Transverse colon (tissue), 4 donors: ENCODE measurements at regions not wholly inside any gene's neighbourhood (a gene's known extent, or its start where the extent isn't known, plus 50 kb on each side); places are given as distances from the start of the nearest gene placed in this dataset.

Source experiments
- DNase-seq: peaks from one replicate; pipeline ENCODE4 v3.0.0-alpha.2; 2019
- H3K27ac ChIP-seq, 4 donors: fragments of 200-600 bp; sonication (generic); 2 replicates each; pipeline ENCODE4 v1.5.1; 2016 to 2018; ENCODE audit warnings: inconsistent platforms in 4 of 4
- H3K27me3 ChIP-seq: fragments of 200-600 bp; sonication (generic); 2 replicates; pipeline ENCODE4 v1.5.1; 2017; ENCODE audit warnings: inconsistent platforms
- H3K36me3 ChIP-seq, 4 donors: fragments of 200-600 bp; sonication (generic); 2 replicates each; pipeline ENCODE4 v1.5.1; 2017 to 2019; ENCODE audit warnings: inconsistent platforms in 4 of 4
- H3K4me1 ChIP-seq, 4 donors: fragments of 200-600 bp; sonication (generic); 2 replicates each; pipeline ENCODE4 v1.5.1; 2017 to 2020; ENCODE audit warnings: inconsistent platforms in 4 of 4
- H3K4me3 ChIP-seq, 4 donors: fragments of 200-600 bp; sonication (generic); 1 replicate in 1 of 4; 2 replicates in 3 of 4; pipeline versions ENCODE4 v1.5.1 to v1.6.1; 2017 to 2019; ENCODE audit warnings: inconsistent platforms in 4 of 4
- H3K9me3 ChIP-seq, 2 donors: fragments of 200-600 bp; sonication (generic); 2 replicates each; pipeline ENCODE4 v1.5.1; 2017 to 2019; ENCODE audit warnings: inconsistent platforms in 2 of 2
- EP300 ChIP-seq: sonication (generic); formaldehyde crosslinking; IDR thresholded peaks from one replicate; pipeline ENCODE4 v1.6.1; 2017; ENCODE audit warnings: antibody characterized with exemption, low read depth
- POLR2A ChIP-seq: fragments of 450-650 bp; IDR thresholded peaks from one replicate; pipeline ENCODE4 v1.6.1; 2016; ENCODE audit warnings: antibody characterized with exemption, mild to moderate bottlenecking, moderate library complexity
- POLR2AphosphoS5 ChIP-seq, 3 donors: sonication (generic); formaldehyde crosslinking; IDR thresholded peaks; one replicate each; pipeline ENCODE4 v1.6.1; 2016; ENCODE audit warnings: antibody characterized with exemption in 3 of 3
- WGBS, 2 donors: methylation state at CpG; one replicate each; pipeline ENCODE4 v1.1.5; 2018; ENCODE audit warnings: low coverage in 1 of 2; 5-methylcytosine and 5-hydroxymethylcytosine counted together
- in situ Hi-C, 4 donors: fragments of 200-750 bp; cut with MboI; loops; one replicate each; pipeline versions ENCODE4 v1.15.0 to v1.15.1; 2017; ENCODE audit warnings: low sequenced_read_pairs in 3 of 4, low pct_ligation_motif_present in 1 of 4, low pct_unique_long_range_greater_than_20kb in 1 of 4
- intact Hi-C: fragments of 100-400 bp; cut with DNase I; formaldehyde crosslinking; loops from one replicate; pipeline ENCODE4 v1.15.1; 2023; ENCODE audit warnings: low total_unique reads
- TF ChIP-seq, protein P1 (sequence below), 5 experiments: fragments of 200-600 bp in 3 of 5; fragments of 450-650 bp in 2 of 5; sonication (generic) in 3 of 5; IDR thresholded peaks; 1 replicate in 2 of 5; 2 replicates in 3 of 5; pipeline ENCODE4 v1.5.1; 2016 to 2017; ENCODE audit warnings: antibody characterized with exemption in 5 of 5, inconsistent platforms in 3 of 5, mild to moderate bottlenecking in 2 of 5, moderate library complexity in 1 of 5

DNA sequence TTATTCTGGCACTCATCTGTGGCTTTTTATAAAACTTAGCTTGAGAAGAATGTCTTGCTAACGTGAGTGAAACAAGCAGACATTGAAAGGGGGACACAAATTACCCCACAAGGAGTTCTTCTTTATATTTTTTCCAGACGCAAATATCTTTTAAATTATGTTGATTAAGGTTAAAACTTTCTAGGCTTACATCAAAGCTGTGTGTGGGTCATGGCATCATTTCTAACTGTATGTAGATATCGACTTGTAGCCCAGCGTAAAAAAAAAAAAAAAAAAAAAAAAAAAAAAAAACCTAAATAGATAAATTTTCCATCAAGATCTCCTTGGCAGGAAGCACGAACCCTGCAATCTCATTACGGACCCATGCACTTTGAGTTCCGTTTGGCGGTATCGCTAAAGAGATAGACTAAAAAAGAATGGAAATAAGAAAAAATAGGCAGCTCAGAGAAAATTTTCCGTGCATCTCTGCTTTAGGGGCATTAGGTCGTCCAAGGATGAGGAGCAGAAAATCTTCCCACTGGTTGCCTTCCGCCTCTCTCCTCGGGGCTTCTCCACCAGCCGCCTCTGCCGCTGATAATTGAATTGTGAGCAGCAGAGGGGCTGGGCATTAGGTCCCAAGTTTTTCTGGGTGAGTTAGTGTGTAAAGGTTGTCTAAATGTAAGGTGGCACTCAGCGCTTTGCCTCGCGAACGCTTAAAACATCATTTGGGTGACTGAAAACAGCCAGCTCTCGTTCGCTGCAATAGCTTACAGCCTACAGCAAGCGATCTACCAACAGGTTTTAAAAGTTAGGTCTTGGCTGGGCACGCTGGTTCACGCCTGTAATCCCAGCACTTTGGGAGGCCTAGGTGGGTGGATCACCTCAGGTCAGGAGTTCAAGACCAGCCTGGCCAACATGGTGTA, 194.0 kb downstream of the TRIM27 start:
- no peak for TF ChIP-seq POLR2AphosphoS5 (IDR thresholded peaks at IDR 0.05)
- no peak for TF ChIP-seq POLR2A
- TF ChIP-seq EP300 = no peak
- TF ChIP-seq, protein P1, sequence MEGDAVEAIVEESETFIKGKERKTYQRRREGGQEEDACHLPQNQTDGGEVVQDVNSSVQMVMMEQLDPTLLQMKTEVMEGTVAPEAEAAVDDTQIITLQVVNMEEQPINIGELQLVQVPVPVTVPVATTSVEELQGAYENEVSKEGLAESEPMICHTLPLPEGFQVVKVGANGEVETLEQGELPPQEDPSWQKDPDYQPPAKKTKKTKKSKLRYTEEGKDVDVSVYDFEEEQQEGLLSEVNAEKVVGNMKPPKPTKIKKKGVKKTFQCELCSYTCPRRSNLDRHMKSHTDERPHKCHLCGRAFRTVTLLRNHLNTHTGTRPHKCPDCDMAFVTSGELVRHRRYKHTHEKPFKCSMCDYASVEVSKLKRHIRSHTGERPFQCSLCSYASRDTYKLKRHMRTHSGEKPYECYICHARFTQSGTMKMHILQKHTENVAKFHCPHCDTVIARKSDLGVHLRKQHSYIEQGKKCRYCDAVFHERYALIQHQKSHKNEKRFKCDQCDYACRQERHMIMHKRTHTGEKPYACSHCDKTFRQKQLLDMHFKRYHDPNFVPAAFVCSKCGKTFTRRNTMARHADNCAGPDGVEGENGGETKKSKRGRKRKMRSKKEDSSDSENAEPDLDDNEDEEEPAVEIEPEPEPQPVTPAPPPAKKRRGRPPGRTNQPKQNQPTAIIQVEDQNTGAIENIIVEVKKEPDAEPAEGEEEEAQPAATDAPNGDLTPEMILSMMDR (IDR thresholded peaks at IDR 0.05) = no peak
- intact Hi-C loops = no loop called here
- Histone ChIP-seq H3K9me3 (no peaks in the 10 kb centered on the region), H3K4me3 (peak overlapping the region in 3 of 4 donors; percentile 33 to 45 (median 37)), H3K27ac (no peak overlapping the region), H3K27me3 (peaks cover 97% of the 10 kb centered on the region), H3K4me1 (peaks cover 0 to 8% (median 0%) of the 10 kb centered on the region in 4 donors), H3K36me3 (no peaks in the 10 kb centered on the region)
- WGBS, 2 donors = 23 to 28% methylated on average over 11 to 24 of the region's 24 CpGs
- in situ Hi-C loops = no loop called here
- DNase-seq = no peak

GRCh38 chr6:28732052-28732451, 191.7 kb downstream of the TRIM27 start:
- DNase-seq = no peak
- WGBS, 2 donors = 75 to 80% methylated on average over 1 to 5 of the region's 5 CpGs
- in situ Hi-C loops (no loop called here), intact Hi-C loops (no loop called here)
- Histone ChIP-seq H3K27me3 (peaks cover 100% of the 10 kb centered on the region), H3K36me3 (no peaks in the 10 kb centered on the region), H3K4me3 (no peak overlapping the region), H3K9me3 (no peaks in the 10 kb centered on the region), H3K4me1 (peaks cover 0 to 8% (median 0%) of the 10 kb centered on the region in 4 donors), H3K27ac (no peak overlapping the region)
- TF ChIP-seq, protein P1 (IDR thresholded peaks at IDR 0.05) = no peak
- TF ChIP-seq POLR2AphosphoS5 (IDR thresholded peaks at IDR 0.05) (no peak), EP300 (no peak), POLR2A (no peak)

DNA sequence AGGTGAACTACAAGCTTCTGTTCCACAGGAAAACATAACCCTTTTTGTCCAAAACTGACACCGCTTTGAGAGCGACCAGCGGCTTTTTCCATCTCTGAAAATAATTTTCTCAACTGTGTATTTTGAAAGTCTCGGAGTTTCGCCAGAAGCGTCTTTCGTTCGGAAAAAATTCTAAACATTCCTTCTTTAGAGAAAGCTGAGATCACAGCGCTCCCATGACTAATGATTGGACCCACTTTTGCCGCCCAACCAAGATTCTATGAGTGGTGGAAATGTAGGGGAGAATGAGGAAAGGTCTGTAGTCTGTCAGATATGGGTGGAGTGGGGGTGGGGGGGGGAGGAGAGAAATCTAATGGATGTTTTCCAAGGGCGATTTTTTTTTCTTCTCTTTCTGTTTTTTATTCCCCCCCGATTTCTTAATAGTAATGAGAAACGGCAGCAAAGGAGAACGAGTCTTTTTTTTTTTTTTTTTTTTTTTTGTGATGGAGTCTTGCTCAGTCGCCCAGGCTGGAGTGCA, 189.3 kb downstream of the TRIM27 start:
- TF ChIP-seq EP300 (no peak), POLR2A (no peak), POLR2AphosphoS5 (IDR thresholded peaks at IDR 0.05) (no peak)
- TF ChIP-seq, protein P1 (IDR thresholded peaks at IDR 0.05) = no peak
- Histone ChIP-seq H3K27me3 (peaks cover 100% of the 10 kb centered on the region), H3K36me3 (no peaks in the 10 kb centered on the region), H3K27ac (no peak overlapping the region), H3K4me3 (no peak overlapping the region), H3K4me1 (no peaks in the 10 kb centered on the region), H3K9me3 (no peaks in the 10 kb centered on the region)
- in situ Hi-C loops (no loop called here), intact Hi-C loops (no loop called here)
- DNase-seq = no peak
- WGBS, 2 donors = 25 to 70% methylated on average over 2 to 15 of the region's 15 CpGs

DNA sequence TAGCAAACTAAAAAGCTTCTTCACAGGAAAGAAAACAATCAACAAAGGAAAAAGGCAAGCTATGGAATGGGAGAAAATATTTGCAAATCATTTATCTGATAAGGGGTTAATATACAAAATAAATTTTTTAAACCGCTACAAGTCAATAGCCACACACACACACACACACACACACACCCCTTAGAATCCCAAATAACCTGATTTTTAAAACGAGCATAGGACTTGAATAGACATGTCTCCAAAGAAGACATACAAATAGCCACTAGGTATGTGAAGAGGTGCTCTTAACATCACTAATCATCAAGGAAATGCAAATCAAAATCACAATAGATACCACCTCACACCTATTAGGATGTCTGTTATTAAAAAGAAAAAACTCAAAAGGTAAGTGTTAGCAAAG, 187.7 kb downstream of the TRIM27 start:
- no peaks in the 10 kb centered on the region for H3K4me1 ChIP-seq
- in situ Hi-C loops (no loop called here), intact Hi-C loops (no loop called here)
- 20 to 43% methylated on average over 2 of the region's 2 CpGs for WGBS, 2 donors
- H3K27me3 ChIP-seq = peaks cover 100% of the 10 kb centered on the region
- H3K36me3 ChIP-seq = no peaks in the 10 kb centered on the region
- no peak overlapping the region for H3K27ac ChIP-seq
- no peak overlapping the region for H3K4me3 ChIP-seq
- no peak for DNase-seq
- H3K9me3 ChIP-seq = no peaks in the 10 kb centered on the region
- TF ChIP-seq, protein P1 (IDR thresholded peaks at IDR 0.05) = no peak
- TF ChIP-seq POLR2AphosphoS5 (IDR thresholded peaks at IDR 0.05) = no peak
- no peak for TF ChIP-seq EP300
- no peak for TF ChIP-seq POLR2A
